A549 (cell line): ENCODE measurements at regions not wholly inside any gene's neighbourhood (a gene's known extent, or its start where the extent isn't known, plus 50 kb on each side); places are given as distances from the start of the nearest gene placed in this dataset.

Experiments used
- ATAC-seq, 2 experiments: fragments of 200-7000 bp in 1 of 2; fragments of >200 bp in 1 of 2; cut with Nextera tagmentation in 1 of 2; cut with Tn5 transposase in 1 of 2; 3 replicates each; pipeline versions ENCODE4 v1.8.0 to v1.9.1; 2018 to 2020; ENCODE audit warnings: mild to moderate bottlenecking in 1 of 2, moderate library complexity in 1 of 2
- CTCF ChIA-PET: fragments of 300-600 bp; sonication (Branson Sonifier 250); formaldehyde crosslinking; extraction: SDS; loops from one replicate; lab custom pipeline; 2021; ENCODE audit warnings: antibody characterized with exemption, inconsistent platforms; lab: Yijun Ruan, JAX
- POLR2A ChIA-PET: fragments of 350-600 bp; formaldehyde crosslinking; extraction: SDS; loops from one replicate; lab custom pipeline; 2021; ENCODE audit warnings: antibody characterized with exemption, inconsistent platforms; lab: Yijun Ruan, JAX
- DNase-seq, 2 experiments: peaks; one replicate each; pipeline versions ENCODE4 v3.0.0 to v3.0.0-alpha.2; 2011 to 2016; ENCODE audit warnings: low read depth in 1 of 2, low spot score in 1 of 2
- FAIRE-seq: peaks from 2 replicates; lab custom pipeline; 2011; peaks lifted over from hg19 to GRCh38; lab: Jason Lieb, UNC
- H3K27ac ChIP-seq, 2 experiments: fragments of >200 bp; sonication (Bioruptor Twin); formaldehyde crosslinking; 3 replicates each; pipeline ENCODE4 v1.5.1; 2016 to 2017
- H3K4me1 ChIP-seq: fragments of >200 bp; sonication (Bioruptor Twin); formaldehyde crosslinking; 3 replicates; pipeline ENCODE4 v1.6.1; 2016
- H3K4me2 ChIP-seq: fragments of >200 bp; sonication (Bioruptor Twin); formaldehyde crosslinking; 3 replicates; pipeline ENCODE4 v1.6.1; 2016
- H3K4me3 ChIP-seq: fragments of >200 bp; sonication (Bioruptor Twin); formaldehyde crosslinking; 3 replicates; pipeline ENCODE4 v1.5.1; 2016
- H3K9me3 ChIP-seq: fragments of >200 bp; sonication (Bioruptor Twin); formaldehyde crosslinking; 3 replicates; pipeline ENCODE4 v1.6.1; 2016
- CEBPB ChIP-seq, 2 experiments: fragments of >200 bp in 1 of 2; sonication (Bioruptor Twin) in 1 of 2; formaldehyde crosslinking in 1 of 2; IDR thresholded peaks; 2 replicates each; pipeline ENCODE4 v1.6.1; 2012 to 2016
- CHD2 ChIP-seq: fragments of 150-350 bp; IDR thresholded peaks from 2 replicates; pipeline ENCODE4 v1.6.1; 2014; ENCODE audit warnings: low read length; ENCODE audit not compliant: partially characterized antibody
- CHD4 ChIP-seq: fragments of 200-600 bp; sonication (generic); IDR thresholded peaks from 2 replicates; pipeline ENCODE4 v1.6.1; 2016; ENCODE audit warnings: antibody characterized with exemption, mild to moderate bottlenecking, borderline replicate concordance
- E2F6 ChIP-seq: IDR thresholded peaks from 2 replicates; pipeline ENCODE4 v1.6.1; 2012; ENCODE audit warnings: low read depth, borderline replicate concordance
- EHMT2 ChIP-seq: fragments of 200-600 bp; sonication (generic); IDR thresholded peaks from 2 replicates; pipeline ENCODE4 v1.6.1; 2016; ENCODE audit warnings: antibody characterized with exemption, low read depth, mild to moderate bottlenecking, moderate library complexity
- ESRRA ChIP-seq: fragments of 150-350 bp; IDR thresholded peaks from 2 replicates; pipeline ENCODE4 v1.6.1; 2014; ENCODE audit warnings: mild to moderate bottlenecking, low read length, borderline replicate concordance
- GATA3 ChIP-seq: IDR thresholded peaks from 2 replicates; pipeline ENCODE4 v1.6.1; 2012; ENCODE audit warnings: borderline replicate concordance
- HEYL ChIP-seq: fragments of 250-450 bp; sonication (Bioruptor Pico); IDR thresholded peaks from 2 replicates; pipeline ENCODE4 v1.8.0; 2021; ENCODE audit warnings: mild to moderate bottlenecking, moderate library complexity
- MAX ChIP-seq: IDR thresholded peaks from 2 replicates; pipeline ENCODE4 v1.6.1; 2012
- PHF8 ChIP-seq: fragments of 200-600 bp; sonication (generic); IDR thresholded peaks from 2 replicates; pipeline ENCODE4 v1.6.1; 2016; ENCODE audit warnings: low read depth, mild to moderate bottlenecking, antibody characterized with exemption, moderate library complexity, borderline replicate concordance
- RAD21 ChIP-seq, 2 experiments: fragments of >200 bp in 1 of 2; sonication (Bioruptor Twin) in 1 of 2; formaldehyde crosslinking in 1 of 2; IDR thresholded peaks in 1 of 2; conservative IDR thresholded peaks in 1 of 2; 2 replicates in 1 of 2; 3 replicates in 1 of 2; pipeline ENCODE4 v1.6.1; 2012 to 2018; ENCODE audit warnings: inconsistent platforms in 1 of 2
- RARB ChIP-seq: fragments of 250-450 bp; sonication (Bioruptor Pico); IDR thresholded peaks from 2 replicates; pipeline ENCODE4 v1.8.0; 2021; ENCODE audit warnings: mild to moderate bottlenecking, moderate library complexity
- REST ChIP-seq: fragments of 200-600 bp; sonication (generic); IDR thresholded peaks from 2 replicates; pipeline ENCODE4 v1.6.1; 2016; ENCODE audit warnings: antibody characterized with exemption, mild to moderate bottlenecking, moderate library complexity
- RFX5 ChIP-seq: fragments of 450-650 bp; IDR thresholded peaks from 2 replicates; pipeline ENCODE4 v1.7.1; 2014; ENCODE audit warnings: antibody characterized with exemption, mild to moderate bottlenecking, moderate library complexity
- RNF2 ChIP-seq: fragments of 200-600 bp; sonication (generic); IDR thresholded peaks from 2 replicates; pipeline ENCODE4 v1.6.1; 2016; ENCODE audit warnings: low read depth, mild to moderate bottlenecking, antibody characterized with exemption, moderate library complexity, borderline replicate concordance
- SREBF2 ChIP-seq: fragments of 450-650 bp; IDR thresholded peaks from 2 replicates; pipeline ENCODE4 v1.6.1; 2014; ENCODE audit warnings: mild to moderate bottlenecking, moderate library complexity
- TP53 ChIP-seq: fragments of 250-450 bp; sonication (Bioruptor Pico); IDR thresholded peaks from 2 replicates; pipeline ENCODE4 v1.5.0; 2021; ENCODE audit warnings: mild to moderate bottlenecking, moderate library complexity
- ZC3H11A ChIP-seq: fragments of 450-650 bp; IDR thresholded peaks from 2 replicates; pipeline ENCODE4 v1.6.1; 2014; ENCODE audit warnings: antibody characterized with exemption, mild to moderate bottlenecking
- WGBS: methylation state at CpG from one replicate; pipeline ENCODE4 v1.1.6; 2017; ENCODE audit errors: missing lambda C conversion rate; 5-methylcytosine and 5-hydroxymethylcytosine counted together
- TF ChIP-seq, protein P1 (sequence below): fragments of >200 bp; sonication (Bioruptor Twin); formaldehyde crosslinking; IDR thresholded peaks from 3 replicates; pipeline ENCODE4 v1.5.1; 2016
- TF ChIP-seq, protein P2 (sequence below): fragments of 450-650 bp; IDR thresholded peaks from 2 replicates; pipeline ENCODE4 v1.6.1; 2014; ENCODE audit warnings: antibody characterized with exemption
- TF ChIP-seq, protein P3 (sequence below): fragments of >200 bp; sonication (Bioruptor Twin); formaldehyde crosslinking; IDR thresholded peaks from 3 replicates; pipeline ENCODE4 v1.6.1; 2016

GRCh38 chr19:13557756-13558398, 51.6 kb upstream of the CACNA1A start:
- no peak overlapping the region for H3K4me3 ChIP-seq
- no peak overlapping the region for H3K27ac ChIP-seq
- ChIA-PET POLR2A (no interaction called here), CTCF (no interaction called here)
- no peak for DNase-seq
- H3K9me3 ChIP-seq: no peaks in the 10 kb centered on the region
- H3K4me1 ChIP-seq: no peaks in the 10 kb centered on the region
- no peak for TF ChIP-seq CHD2
- TF ChIP-seq, protein P1, sequence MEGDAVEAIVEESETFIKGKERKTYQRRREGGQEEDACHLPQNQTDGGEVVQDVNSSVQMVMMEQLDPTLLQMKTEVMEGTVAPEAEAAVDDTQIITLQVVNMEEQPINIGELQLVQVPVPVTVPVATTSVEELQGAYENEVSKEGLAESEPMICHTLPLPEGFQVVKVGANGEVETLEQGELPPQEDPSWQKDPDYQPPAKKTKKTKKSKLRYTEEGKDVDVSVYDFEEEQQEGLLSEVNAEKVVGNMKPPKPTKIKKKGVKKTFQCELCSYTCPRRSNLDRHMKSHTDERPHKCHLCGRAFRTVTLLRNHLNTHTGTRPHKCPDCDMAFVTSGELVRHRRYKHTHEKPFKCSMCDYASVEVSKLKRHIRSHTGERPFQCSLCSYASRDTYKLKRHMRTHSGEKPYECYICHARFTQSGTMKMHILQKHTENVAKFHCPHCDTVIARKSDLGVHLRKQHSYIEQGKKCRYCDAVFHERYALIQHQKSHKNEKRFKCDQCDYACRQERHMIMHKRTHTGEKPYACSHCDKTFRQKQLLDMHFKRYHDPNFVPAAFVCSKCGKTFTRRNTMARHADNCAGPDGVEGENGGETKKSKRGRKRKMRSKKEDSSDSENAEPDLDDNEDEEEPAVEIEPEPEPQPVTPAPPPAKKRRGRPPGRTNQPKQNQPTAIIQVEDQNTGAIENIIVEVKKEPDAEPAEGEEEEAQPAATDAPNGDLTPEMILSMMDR: no peak
- TF ChIP-seq, protein P2, sequence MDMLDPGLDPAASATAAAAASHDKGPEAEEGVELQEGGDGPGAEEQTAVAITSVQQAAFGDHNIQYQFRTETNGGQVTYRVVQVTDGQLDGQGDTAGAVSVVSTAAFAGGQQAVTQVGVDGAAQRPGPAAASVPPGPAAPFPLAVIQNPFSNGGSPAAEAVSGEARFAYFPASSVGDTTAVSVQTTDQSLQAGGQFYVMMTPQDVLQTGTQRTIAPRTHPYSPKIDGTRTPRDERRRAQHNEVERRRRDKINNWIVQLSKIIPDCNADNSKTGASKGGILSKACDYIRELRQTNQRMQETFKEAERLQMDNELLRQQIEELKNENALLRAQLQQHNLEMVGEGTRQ: peak; percentile 53; the same call in 1 of the 2 replicates
- TF ChIP-seq, protein P3, sequence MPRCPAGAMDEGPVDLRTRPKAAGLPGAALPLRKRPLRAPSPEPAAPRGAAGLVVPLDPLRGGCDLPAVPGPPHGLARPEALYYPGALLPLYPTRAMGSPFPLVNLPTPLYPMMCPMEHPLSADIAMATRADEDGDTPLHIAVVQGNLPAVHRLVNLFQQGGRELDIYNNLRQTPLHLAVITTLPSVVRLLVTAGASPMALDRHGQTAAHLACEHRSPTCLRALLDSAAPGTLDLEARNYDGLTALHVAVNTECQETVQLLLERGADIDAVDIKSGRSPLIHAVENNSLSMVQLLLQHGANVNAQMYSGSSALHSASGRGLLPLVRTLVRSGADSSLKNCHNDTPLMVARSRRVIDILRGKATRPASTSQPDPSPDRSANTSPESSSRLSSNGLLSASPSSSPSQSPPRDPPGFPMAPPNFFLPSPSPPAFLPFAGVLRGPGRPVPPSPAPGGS: no peak
- 25% methylated on average over 7 of the region's 7 CpGs for WGBS
- H3K4me2 ChIP-seq: no peak overlapping the region
- ATAC-seq: no peak
- FAIRE-seq: no peak

DNA sequence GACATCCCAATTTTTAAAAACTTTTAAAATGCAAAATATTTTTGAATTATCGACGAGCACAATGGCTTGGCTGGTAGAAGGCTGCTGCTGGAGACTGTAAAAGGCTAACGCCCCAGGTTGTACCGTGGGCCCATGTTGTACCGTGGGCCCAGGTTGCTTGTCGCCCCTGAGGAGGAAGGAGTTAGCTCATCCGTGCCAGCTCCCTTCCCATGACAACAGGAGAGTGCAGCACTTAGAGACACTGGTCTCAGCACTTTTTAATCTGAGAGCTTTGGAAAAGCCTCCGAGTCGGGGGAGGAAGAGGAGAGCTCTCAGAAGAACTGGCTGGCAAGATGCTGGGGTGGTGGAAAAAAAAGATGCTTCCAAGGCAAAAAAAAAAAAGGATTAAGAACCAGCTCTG, 50.3 kb upstream of the CACNA1A start:
- DNase-seq: no peak
- 2% methylated on average over 7 of the region's 9 CpGs for WGBS
- Histone ChIP-seq H3K4me1 (no peaks in the 10 kb centered on the region), H3K4me3 (no peak overlapping the region), H3K9me3 (no peaks in the 10 kb centered on the region), H3K27ac (no peak overlapping the region), H3K4me2 (no peak overlapping the region)
- ChIA-PET CTCF (interaction anchor here (0.6 to 1.1 kb wide), 2 partner anchors 183 to 279 kb away, joined by 3 to 4 read pairs; no protein-coding TSS in a partner anchor), POLR2A (no interaction called here)
- ATAC-seq: no peak
- TF ChIP-seq RFX5 (no peak), CHD4 (no peak), TP53 (CRISPR knock-in tag) (no peak), RARB (CRISPR knock-in tag) (no peak), E2F6 (no peak), ZC3H11A (no peak), CEBPB (IDR thresholded peaks at IDR 0.05) (no peak), EHMT2 (no peak), RNF2 (no peak), RAD21 (conservative IDR thresholded peaks at IDR 0.05 in 1 of 2, IDR thresholded peaks at IDR 0.05 in 1 of 2) (no peak), REST (no peak), SREBF2 (no peak), HEYL (CRISPR knock-in tag) (no peak), GATA3 (no peak), MAX (no peak), PHF8 (no peak), ESRRA (no peak)
- TF ChIP-seq, protein P3: no peak
- no peak for FAIRE-seq
